ENCODE measurements at regions not wholly inside any gene's neighbourhood (a gene's known extent, or its start where the extent isn't known, plus 50 kb on each side); places are given as distances from the start of the nearest gene placed in this dataset.

DNA sequence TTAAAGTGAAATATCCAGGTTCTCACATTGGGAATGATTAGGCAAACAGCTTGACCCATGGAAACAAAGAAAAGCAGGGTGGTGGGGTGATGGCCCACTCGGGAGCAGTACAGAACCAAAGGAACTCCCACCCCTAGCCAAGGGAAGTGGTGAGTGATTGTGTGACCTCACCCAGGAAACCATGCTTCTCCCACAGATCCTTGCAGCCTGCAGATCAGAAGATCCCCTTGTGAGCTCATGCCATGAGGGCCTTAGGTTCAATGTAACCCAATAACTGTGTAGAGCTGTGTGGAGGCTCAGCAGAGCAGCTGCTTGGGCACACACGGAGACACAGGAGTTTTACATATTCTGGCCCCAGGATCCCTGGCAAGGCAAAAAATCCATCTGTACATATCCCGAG, 311.8 kb upstream of the DPYD start:
- H3K36me3 ChIP-seq (ENCODE audit: control insufficient read depth in 2 of 2, insufficient read depth in 2 of 2, low read length in 1 of 2): no peaks in the 10 kb centered on the region
- no peak for DNase-seq (ENCODE audit: low read depth, low spot score)
- no peak overlapping the region for H3K4me2 ChIP-seq (ENCODE audit: control insufficient read depth, insufficient read depth)
- in situ Hi-C loops (cut with MboI): no loop called here
- no peaks in the 10 kb centered on the region for H3K79me2 ChIP-seq (ENCODE audit: control insufficient read depth, insufficient read depth, low read length)
- no peaks in the 10 kb centered on the region for H4K20me1 ChIP-seq (ENCODE audit: control insufficient read depth, insufficient read depth)
- FAIRE-seq: no peak
- SMC1A ChIA-PET (ENCODE audit: uncharacterized antibody, unreplicated experiment): no interaction called here
- RAD21 ChIA-PET (ENCODE audit: unreplicated experiment): no interaction called here
- no peak overlapping the region for H3K27ac ChIP-seq (ENCODE audit: control insufficient read depth, insufficient read depth)
- H3K27me3 ChIP-seq (replicated peaks in 1 of 2; ENCODE audit: control insufficient read depth in 2 of 2, insufficient read depth in 2 of 2, low read length in 1 of 2): no peaks in the 10 kb centered on the region
- no peaks in the 10 kb centered on the region for H3K9me3 ChIP-seq (replicated peaks; ENCODE audit: control insufficient read depth, insufficient read depth, low read length)
- no peak overlapping the region for H3K4me3 ChIP-seq
- CTCF ChIA-PET: no interaction called here
- BruUV-seq (replicated peaks): no TSS peak
- intact Hi-C loops (cut with micrococcal nuclease; ENCODE audit: unreplicated experiment): no loop called here
- H3K4me1 ChIP-seq (ENCODE audit: control insufficient read depth, insufficient read depth, low read length): no peaks in the 10 kb centered on the region
- WGBS (ENCODE audit: insufficient coverage, insufficient replicate concordance, low lambda C conversion rate, missing lambda C conversion rate): 0% methylated on average over 3 of the region's 3 CpGs
- no peak overlapping the region for H2AFZ ChIP-seq (ENCODE audit: control insufficient read depth, low read depth, low read length)
- ATAC-seq: no peak
- POLR2A ChIA-PET: no interaction called here
- H3K9ac ChIP-seq (ENCODE audit: control insufficient read depth, insufficient read depth, low read length): no peak overlapping the region
- TF ChIP-seq BHLHE40 (IDR thresholded peaks at IDR 0.05; ENCODE audit: borderline replicate concordance in 1 of 2, low read depth in 2 of 2, low read length in 1 of 2) (no peak), ESRRA (IDR thresholded peaks at IDR 0.05; ENCODE audit: low read length) (no peak), IKZF2 (IDR thresholded peaks at IDR 0.05) (no peak), MTA2 (IDR thresholded peaks at IDR 0.05; ENCODE audit: low read depth) (no peak), ZNF24 (IDR thresholded peaks at IDR 0.05) (no peak), CBFB (IDR thresholded peaks at IDR 0.05; ENCODE audit: low read depth) (no peak), MYB (IDR thresholded peaks at IDR 0.05; ENCODE audit: borderline replicate concordance, low read depth, low read length) (no peak), CHD1 (IDR thresholded peaks at IDR 0.05; ENCODE audit: low read depth, low read length) (no peak), IKZF1 (conservative IDR thresholded peaks at IDR 0.05) (no peak), SMAD5 (IDR thresholded peaks at IDR 0.05; ENCODE audit: low read depth) (no peak), MLLT1 (IDR thresholded peaks at IDR 0.05) (no peak), SREBF1 (IDR thresholded peaks at IDR 0.05; ENCODE audit: low read length) (no peak), POLR2AphosphoS2 (IDR thresholded peaks at IDR 0.05; ENCODE audit: low read depth, low read length) (no peak), NR2C2 (IDR thresholded peaks at IDR 0.05; ENCODE audit: borderline replicate concordance, control insufficient read depth, insufficient read length, low read depth) (no peak)
- TF ChIP-seq, protein P1, sequence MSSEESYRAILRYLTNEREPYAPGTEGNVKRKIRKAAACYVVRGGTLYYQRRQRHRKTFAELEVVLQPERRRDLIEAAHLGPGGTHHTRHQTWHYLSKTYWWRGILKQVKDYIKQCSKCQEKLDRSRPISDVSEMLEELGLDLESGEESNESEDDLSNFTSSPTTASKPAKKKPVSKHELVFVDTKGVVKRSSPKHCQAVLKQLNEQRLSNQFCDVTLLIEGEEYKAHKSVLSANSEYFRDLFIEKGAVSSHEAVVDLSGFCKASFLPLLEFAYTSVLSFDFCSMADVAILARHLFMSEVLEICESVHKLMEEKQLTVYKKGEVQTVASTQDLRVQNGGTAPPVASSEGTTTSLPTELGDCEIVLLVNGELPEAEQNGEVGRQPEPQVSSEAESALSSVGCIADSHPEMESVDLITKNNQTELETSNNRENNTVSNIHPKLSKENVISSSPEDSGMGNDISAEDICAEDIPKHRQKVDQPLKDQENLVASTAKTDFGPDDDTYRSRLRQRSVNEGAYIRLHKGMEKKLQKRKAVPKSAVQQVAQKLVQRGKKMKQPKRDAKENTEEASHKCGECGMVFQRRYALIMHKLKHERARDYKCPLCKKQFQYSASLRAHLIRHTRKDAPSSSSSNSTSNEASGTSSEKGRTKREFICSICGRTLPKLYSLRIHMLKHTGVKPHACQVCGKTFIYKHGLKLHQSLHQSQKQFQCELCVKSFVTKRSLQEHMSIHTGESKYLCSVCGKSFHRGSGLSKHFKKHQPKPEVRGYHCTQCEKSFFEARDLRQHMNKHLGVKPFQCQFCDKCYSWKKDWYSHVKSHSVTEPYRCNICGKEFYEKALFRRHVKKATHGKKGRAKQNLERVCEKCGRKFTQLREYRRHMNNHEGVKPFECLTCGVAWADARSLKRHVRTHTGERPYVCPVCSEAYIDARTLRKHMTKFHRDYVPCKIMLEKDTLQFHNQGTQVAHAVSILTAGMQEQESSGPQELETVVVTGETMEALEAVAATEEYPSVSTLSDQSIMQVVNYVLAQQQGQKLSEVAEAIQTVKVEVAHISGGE (CRISPR knock-in tag; IDR thresholded peaks at IDR 0.05): no peak
- TF ChIP-seq, protein P2, sequence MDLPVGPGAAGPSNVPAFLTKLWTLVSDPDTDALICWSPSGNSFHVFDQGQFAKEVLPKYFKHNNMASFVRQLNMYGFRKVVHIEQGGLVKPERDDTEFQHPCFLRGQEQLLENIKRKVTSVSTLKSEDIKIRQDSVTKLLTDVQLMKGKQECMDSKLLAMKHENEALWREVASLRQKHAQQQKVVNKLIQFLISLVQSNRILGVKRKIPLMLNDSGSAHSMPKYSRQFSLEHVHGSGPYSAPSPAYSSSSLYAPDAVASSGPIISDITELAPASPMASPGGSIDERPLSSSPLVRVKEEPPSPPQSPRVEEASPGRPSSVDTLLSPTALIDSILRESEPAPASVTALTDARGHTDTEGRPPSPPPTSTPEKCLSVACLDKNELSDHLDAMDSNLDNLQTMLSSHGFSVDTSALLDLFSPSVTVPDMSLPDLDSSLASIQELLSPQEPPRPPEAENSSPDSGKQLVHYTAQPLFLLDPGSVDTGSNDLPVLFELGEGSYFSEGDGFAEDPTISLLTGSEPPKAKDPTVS (IDR thresholded peaks at IDR 0.05; ENCODE audit: low read depth, low read length): no peak
- TF ChIP-seq, protein P3, sequence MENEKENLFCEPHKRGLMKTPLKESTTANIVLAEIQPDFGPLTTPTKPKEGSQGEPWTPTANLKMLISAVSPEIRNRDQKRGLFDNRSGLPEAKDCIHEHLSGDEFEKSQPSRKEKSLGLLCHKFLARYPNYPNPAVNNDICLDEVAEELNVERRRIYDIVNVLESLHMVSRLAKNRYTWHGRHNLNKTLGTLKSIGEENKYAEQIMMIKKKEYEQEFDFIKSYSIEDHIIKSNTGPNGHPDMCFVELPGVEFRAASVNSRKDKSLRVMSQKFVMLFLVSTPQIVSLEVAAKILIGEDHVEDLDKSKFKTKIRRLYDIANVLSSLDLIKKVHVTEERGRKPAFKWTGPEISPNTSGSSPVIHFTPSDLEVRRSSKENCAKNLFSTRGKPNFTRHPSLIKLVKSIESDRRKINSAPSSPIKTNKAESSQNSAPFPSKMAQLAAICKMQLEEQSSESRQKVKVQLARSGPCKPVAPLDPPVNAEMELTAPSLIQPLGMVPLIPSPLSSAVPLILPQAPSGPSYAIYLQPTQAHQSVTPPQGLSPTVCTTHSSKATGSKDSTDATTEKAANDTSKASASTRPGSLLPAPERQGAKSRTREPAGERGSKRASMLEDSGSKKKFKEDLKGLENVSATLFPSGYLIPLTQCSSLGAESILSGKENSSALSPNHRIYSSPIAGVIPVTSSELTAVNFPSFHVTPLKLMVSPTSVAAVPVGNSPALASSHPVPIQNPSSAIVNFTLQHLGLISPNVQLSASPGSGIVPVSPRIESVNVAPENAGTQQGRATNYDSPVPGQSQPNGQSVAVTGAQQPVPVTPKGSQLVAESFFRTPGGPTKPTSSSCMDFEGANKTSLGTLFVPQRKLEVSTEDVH (IDR thresholded peaks at IDR 0.05; ENCODE audit: low read depth, partially characterized antibody): no peak

Measured in GM12878 (cell line).